22Rv1 (cell line): ENCODE measurements at regions not wholly inside any gene's neighbourhood (a gene's known extent, or its start where the extent isn't known, plus 50 kb on each side); places are given as distances from the start of the nearest gene placed in this dataset.

Source experiments
- CTCF ChIP-seq: fragments of 450-650 bp; IDR thresholded peaks from 2 replicates; pipeline ENCODE4 v1.5.1; 2017; ENCODE audit warnings: mild to moderate bottlenecking
- ZFX ChIP-seq: fragments of 450-650 bp; IDR thresholded peaks from 2 replicates; pipeline ENCODE4 v1.6.1; 2017; ENCODE audit warnings: antibody characterized with exemption, borderline replicate concordance

- TF ChIP-seq CTCF (no peak), ZFX (no peak)
Measured at GRCh38 chr6:92504509-92504908, 914.9 kb downstream of the EPHA7 start.
